HL-60 (cell line): ENCODE measurements at regions not wholly inside any gene's neighbourhood (a gene's known extent, or its start where the extent isn't known, plus 50 kb on each side); places are given as distances from the start of the nearest gene placed in this dataset.

Experiments used
- GABPA ChIP-seq: IDR thresholded peaks from 2 replicates; pipeline ENCODE4 v1.6.1; 2012; ENCODE audit warnings: low read depth
- TF ChIP-seq, protein P1 (sequence below): IDR thresholded peaks from one replicate; pipeline ENCODE4 v1.5.1; 2011; ENCODE audit warnings: low read length, control low read depth, inconsistent platforms; ENCODE audit not compliant: insufficient read depth

DNA sequence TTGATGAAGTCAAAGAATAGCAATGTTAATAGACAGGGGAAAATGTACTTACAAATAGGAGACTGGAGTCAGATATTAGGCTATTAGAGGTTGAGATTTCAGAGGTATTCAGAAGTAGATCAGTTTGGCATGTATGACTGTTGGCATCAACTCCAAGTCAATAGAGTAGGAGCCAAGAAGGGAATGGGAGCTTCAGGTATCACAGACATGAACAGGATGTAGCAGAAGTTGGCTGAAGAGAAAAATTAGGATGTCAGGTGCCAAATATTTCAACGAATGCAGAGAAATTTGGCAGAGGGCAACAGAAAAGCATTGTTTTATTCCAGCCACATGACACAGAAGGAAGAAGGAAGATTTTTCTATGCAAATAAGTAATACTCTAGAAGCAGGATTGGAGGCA is 69.7 kb downstream of the GLYATL1 start:
- TF ChIP-seq, protein P1, sequence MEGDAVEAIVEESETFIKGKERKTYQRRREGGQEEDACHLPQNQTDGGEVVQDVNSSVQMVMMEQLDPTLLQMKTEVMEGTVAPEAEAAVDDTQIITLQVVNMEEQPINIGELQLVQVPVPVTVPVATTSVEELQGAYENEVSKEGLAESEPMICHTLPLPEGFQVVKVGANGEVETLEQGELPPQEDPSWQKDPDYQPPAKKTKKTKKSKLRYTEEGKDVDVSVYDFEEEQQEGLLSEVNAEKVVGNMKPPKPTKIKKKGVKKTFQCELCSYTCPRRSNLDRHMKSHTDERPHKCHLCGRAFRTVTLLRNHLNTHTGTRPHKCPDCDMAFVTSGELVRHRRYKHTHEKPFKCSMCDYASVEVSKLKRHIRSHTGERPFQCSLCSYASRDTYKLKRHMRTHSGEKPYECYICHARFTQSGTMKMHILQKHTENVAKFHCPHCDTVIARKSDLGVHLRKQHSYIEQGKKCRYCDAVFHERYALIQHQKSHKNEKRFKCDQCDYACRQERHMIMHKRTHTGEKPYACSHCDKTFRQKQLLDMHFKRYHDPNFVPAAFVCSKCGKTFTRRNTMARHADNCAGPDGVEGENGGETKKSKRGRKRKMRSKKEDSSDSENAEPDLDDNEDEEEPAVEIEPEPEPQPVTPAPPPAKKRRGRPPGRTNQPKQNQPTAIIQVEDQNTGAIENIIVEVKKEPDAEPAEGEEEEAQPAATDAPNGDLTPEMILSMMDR, result no peak
- no peak for TF ChIP-seq GABPA
